GM21447 (cell line): ENCODE measurements at regions not wholly inside any gene's neighbourhood (a gene's known extent, or its start where the extent isn't known, plus 50 kb on each side); places are given as distances from the start of the nearest gene placed in this dataset.
"Not testable (repeated sequence)": the region's sequence is repeated elsewhere in the genome, so short reads cannot be mapped to it uniquely, and the experiment has no call there.

ENCODE experiments used
- ATAC-seq: cut with Tn5 transposase; IDR thresholded peaks from one replicate; pipeline ENCODE4 v1.9.1; 2021; ENCODE audit not compliant: unreplicated experiment

GRCh38 chr3:13139471-13140065 is 66.3 kb upstream of the IQSEC1 start:
- ATAC-seq = no peak

GRCh38 chr3:13138833-13139145 is 65.6 kb upstream of the IQSEC1 start:
- ATAC-seq = no peak

GRCh38 chr3:13137941-13138832 is 65.0 kb upstream of the IQSEC1 start:
- no peak for ATAC-seq

- ATAC-seq = not testable (repeated sequence)
Observed at GRCh38 chr3:13136848-13137247, 63.6 kb upstream of the IQSEC1 start.

- ATAC-seq = no peak
Observed at GRCh38 chr3:13136426-13136825, 63.2 kb upstream of the IQSEC1 start.

GRCh38 chr3:13135811-13136321 is 62.6 kb upstream of the IQSEC1 start:
- no peak for ATAC-seq

GRCh38 chr3:13135251-13135810 is 62.1 kb upstream of the IQSEC1 start:
- no peak for ATAC-seq

- no peak for ATAC-seq
Observed at GRCh38 chr3:13134879-13135206, 61.6 kb upstream of the IQSEC1 start.

- ATAC-seq = no peak
Observed at GRCh38 chr3:13134166-13134878, 61.1 kb upstream of the IQSEC1 start.

GRCh38 chr3:13133471-13133981 is 60.3 kb upstream of the IQSEC1 start:
- no peak for ATAC-seq

- ATAC-seq = no peak
Observed at GRCh38 chr3:13132731-13133410, 59.6 kb upstream of the IQSEC1 start.

GRCh38 chr3:13132281-13132680 is 59.1 kb upstream of the IQSEC1 start:
- no peak for ATAC-seq

GRCh38 chr3:13130464-13131193 is 57.4 kb upstream of the IQSEC1 start:
- no peak for ATAC-seq

GRCh38 chr3:13125092-13126015 is 52.1 kb upstream of the IQSEC1 start:
- ATAC-seq = no peak

- no peak for ATAC-seq
Observed at GRCh38 chr3:13124631-13125030, 51.4 kb upstream of the IQSEC1 start.

- ATAC-seq = no peak
Observed at GRCh38 chr3:13123765-13124164, 50.5 kb upstream of the IQSEC1 start.

GRCh38 chr3:13123013-13123654 is 49.9 kb upstream of the IQSEC1 start:
- no peak for ATAC-seq
